WI38 (cell line): ENCODE measurements at regions not wholly inside any gene's neighbourhood (a gene's known extent, or its start where the extent isn't known, plus 50 kb on each side); places are given as distances from the start of the nearest gene placed in this dataset.
"Not testable (repeated sequence)": the region's sequence is repeated elsewhere in the genome, so short reads cannot be mapped to it uniquely, and the experiment has no call there.

ENCODE experiments used
- H3K4me3 ChIP-seq: 2 replicates; pipeline ENCODE4 v1.5.1; 2011; ENCODE audit warnings: low read depth, mild to moderate bottlenecking, control low read depth, low read length
- TF ChIP-seq, protein P1 (sequence below): IDR thresholded peaks from 2 replicates; pipeline ENCODE4 v1.5.1; 2012; ENCODE audit warnings: low read depth, mild to moderate bottlenecking, control low read depth, low read length

GRCh38 chr5:34245813-34246212, 202.8 kb upstream of the C1QTNF3 start:
- H3K4me3 ChIP-seq, result peak overlapping the region; percentile 29; the same call in 1 of the 2 replicates

- not testable (repeated sequence) for H3K4me3 ChIP-seq
Measured at GRCh38 chr5:34258598-34258997, 215.6 kb upstream of the C1QTNF3 start.

DNA sequence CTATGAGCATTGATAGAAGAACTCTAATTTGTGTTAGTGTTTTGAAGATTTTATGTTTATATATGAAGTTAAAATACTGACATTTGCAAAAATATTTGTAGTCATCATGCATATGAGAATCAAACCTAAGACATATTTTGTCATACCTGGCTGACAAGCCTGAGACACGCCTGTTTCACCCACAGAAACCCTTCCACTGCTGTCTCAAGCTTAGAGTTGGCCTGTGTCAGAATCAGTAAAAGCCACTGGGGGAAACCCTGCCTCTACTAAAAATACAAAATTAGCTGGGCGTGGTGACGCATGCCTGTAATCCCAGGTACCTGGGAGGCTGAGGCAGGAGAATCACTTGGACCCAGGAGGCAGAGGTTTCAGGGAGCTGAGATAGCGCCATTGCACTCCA, 218.0 kb upstream of the C1QTNF3 start:
- not testable (repeated sequence) for H3K4me3 ChIP-seq

GRCh38 chr5:34266151-34266550, 223.1 kb upstream of the C1QTNF3 start:
- not testable (repeated sequence) for H3K4me3 ChIP-seq

DNA sequence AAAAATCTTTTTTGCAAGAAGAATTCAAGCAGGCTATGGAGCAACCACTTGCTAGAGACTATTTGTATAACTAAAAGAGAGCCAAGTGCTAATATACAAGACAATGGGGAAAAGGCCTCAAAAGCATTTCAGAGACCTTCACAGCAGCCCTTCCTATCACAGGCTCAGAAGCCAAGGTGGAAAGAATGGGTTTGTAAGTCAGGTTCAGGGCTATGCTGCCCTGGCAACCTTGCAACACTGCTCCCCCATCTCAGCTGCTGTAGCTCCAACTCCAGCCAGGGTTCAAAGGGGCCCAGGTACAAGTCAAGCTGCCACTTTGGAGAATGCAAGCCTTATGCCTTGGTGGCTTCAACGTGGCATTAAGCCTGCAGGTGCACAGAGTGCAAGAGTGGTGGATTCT, 253.7 kb upstream of the C1QTNF3 start:
- not testable (repeated sequence) for H3K4me3 ChIP-seq

GRCh38 chr5:34329201-34329600, 286.2 kb upstream of the C1QTNF3 start:
- H3K4me3 ChIP-seq, result not testable (repeated sequence)

DNA sequence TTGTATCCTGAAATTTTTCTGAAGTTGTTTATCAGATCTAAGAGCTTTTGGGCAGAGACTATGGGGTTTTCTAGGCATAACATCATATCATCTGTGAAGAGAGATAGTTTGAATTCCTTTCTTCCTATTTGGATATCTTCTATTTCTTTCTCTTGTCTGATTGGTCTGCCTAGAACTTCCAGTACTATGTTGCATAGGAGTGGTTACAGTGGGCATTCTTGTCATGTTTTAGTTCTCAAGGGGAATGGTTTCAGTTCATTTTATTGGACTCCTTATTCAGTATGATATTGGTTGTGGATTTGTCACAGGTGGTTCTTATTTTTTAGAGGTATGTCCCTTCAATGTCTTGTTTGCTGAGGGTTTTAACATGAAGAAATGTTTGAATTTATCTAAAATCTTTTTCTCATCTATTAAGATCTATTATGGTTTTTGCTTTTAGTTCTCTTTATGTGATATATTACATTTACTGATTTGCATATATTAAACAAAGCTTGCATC, 286.6 kb upstream of the C1QTNF3 start:
- H3K4me3 ChIP-seq, result not testable (repeated sequence)

DNA sequence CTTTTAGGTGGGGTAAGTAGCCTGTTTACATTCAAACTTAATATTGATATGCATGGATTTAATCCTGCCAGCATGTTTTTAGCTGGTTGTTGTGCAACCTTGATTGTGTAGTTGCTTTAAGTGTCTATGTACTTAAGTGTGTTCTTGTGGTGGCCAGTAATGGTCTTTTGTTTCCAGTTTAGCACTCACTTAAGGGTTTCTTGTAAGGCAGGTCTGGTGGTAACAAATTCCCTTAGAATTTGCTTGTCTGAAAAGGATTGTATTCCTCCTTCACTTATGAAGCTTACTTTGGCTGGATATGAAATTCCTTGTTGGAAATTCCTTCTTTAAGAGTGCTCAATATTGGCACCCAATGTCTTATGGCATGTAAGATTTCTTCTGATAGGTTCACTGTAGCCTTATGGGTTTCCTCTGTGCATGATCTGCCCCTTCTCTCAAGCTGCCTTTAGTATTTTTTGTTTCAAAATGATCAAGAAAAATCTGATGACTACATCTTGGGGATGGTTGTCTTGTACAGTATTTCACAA, 289.0 kb upstream of the C1QTNF3 start:
- H3K4me3 ChIP-seq, result not testable (repeated sequence)

DNA sequence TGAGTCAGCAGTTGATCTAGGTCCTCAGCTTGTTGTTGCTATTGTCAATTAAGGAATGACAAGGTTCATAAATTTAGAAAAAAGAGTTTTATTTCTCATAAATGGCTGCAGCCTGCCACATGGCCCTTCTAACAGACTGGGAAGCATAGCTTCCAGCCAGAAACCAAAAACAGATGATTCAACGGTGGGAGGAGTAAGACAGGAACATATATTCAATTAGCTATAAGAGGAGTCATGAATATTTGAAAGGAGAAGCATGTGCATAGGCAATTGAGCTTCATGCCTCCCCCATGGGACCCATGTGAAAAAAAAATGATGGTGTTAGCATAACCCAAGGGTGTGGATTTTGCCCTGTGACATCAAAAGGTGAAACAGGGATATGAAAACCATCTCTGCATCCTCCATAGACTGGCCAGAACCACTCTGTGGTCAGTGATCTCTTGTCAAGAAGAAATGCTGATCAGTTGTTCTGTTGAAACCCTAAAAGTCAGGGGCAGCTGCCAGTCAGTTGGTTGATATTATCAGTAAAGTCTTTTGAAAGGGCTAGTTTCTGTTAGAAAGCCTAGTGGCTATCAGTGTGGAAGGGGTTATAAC, 296.5 kb upstream of the C1QTNF3 start:
- H3K4me3 ChIP-seq, result not testable (repeated sequence)

GRCh38 chr5:34354440-34354839, 301.7 kb upstream of the RAI14 start:
- not testable (repeated sequence) for H3K4me3 ChIP-seq

DNA sequence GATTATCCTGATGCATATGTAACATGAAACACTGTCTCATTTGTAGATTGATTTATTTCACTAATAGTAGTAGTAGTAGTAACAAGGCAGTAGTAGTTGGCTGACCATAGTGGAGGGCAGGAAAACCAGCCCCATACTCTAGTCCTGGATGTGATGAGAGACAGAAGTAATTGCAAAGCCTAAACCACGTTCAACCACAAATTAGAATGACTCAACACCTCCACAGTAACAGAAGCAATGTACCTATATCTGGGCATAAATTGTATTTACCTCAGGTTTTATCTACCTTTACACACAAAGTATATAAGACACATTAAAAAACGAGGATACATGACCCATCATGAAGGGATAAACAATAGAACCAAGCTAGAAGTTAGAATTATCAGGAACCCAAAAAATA, 284.7 kb upstream of the RAI14 start:
- not testable (repeated sequence) for H3K4me3 ChIP-seq

DNA sequence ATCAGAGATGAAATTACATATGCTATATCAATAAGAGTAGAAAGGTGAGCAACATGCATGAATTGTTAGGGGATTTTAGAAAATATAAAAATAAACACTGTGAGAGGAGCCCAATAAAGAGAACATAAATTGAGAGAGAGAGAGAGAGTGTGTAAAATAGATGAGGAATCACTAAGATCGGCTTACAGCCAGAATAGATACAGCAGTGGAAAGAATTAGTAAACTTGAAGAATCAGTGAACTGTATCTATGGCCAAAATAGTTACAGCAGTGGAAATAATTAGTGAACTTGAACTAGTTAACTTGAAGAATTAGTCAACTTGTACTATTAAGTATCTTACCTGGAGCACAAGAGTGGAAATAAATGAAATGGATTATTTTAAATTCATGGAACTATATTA, 284.3 kb upstream of the RAI14 start:
- H3K4me3 ChIP-seq, result not testable (repeated sequence)

GRCh38 chr5:34372739-34373138, 283.4 kb upstream of the RAI14 start:
- not testable (repeated sequence) for H3K4me3 ChIP-seq

DNA sequence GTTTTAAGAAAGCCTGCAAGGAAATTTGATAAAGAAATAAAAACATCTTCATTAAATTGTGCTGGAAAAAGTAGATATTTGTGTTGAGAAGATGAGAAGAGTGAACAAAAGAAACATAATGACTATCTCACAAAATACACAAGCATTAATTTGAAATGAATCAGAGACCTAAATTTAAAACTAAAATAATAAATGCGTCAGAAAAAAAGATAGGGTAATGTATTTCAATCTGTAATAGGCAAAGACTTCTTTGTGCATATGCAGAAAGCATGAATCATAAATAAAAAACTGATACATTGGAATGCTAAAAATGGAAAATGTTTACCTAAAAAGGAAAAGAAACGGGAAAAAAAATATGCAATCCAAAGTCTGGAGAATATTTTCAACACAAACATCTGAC, 278.5 kb upstream of the RAI14 start:
- H3K4me3 ChIP-seq, result not testable (repeated sequence)

GRCh38 chr5:34378498-34378897, 277.6 kb upstream of the RAI14 start:
- H3K4me3 ChIP-seq, result not testable (repeated sequence)

- H3K4me3 ChIP-seq, result not testable (repeated sequence)
Measured at GRCh38 chr5:34388754-34389153, 267.4 kb upstream of the RAI14 start.

- TF ChIP-seq, protein P1, sequence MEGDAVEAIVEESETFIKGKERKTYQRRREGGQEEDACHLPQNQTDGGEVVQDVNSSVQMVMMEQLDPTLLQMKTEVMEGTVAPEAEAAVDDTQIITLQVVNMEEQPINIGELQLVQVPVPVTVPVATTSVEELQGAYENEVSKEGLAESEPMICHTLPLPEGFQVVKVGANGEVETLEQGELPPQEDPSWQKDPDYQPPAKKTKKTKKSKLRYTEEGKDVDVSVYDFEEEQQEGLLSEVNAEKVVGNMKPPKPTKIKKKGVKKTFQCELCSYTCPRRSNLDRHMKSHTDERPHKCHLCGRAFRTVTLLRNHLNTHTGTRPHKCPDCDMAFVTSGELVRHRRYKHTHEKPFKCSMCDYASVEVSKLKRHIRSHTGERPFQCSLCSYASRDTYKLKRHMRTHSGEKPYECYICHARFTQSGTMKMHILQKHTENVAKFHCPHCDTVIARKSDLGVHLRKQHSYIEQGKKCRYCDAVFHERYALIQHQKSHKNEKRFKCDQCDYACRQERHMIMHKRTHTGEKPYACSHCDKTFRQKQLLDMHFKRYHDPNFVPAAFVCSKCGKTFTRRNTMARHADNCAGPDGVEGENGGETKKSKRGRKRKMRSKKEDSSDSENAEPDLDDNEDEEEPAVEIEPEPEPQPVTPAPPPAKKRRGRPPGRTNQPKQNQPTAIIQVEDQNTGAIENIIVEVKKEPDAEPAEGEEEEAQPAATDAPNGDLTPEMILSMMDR, result no peak
- no peak overlapping the region for H3K4me3 ChIP-seq
Measured at GRCh38 chr5:34409373-34409772, 246.8 kb upstream of the RAI14 start.
